WI38 (cell line): ENCODE measurements at regions not wholly inside any gene's neighbourhood (a gene's known extent, or its start where the extent isn't known, plus 50 kb on each side); places are given as distances from the start of the nearest gene placed in this dataset.

ENCODE experiments used
- H3K4me3 ChIP-seq: 2 replicates; pipeline ENCODE4 v1.5.1; 2011; ENCODE audit warnings: low read depth, mild to moderate bottlenecking, control low read depth, low read length
- CTCF ChIP-seq: IDR thresholded peaks from 2 replicates; pipeline ENCODE4 v1.5.1; 2012; ENCODE audit warnings: low read depth, mild to moderate bottlenecking, control low read depth, low read length

- TF ChIP-seq CTCF, result no peak
Measured at GRCh38 chr11:27757953-27758352, 57.7 kb upstream of the BDNF start.

GRCh38 chr11:27754035-27755017 lies 54.1 kb upstream of the BDNF start:
- no peak for TF ChIP-seq CTCF
- H3K4me3 ChIP-seq, result no peak overlapping the region

More at GRCh38 chr11:27757953-27758352, 57.7 kb upstream of the BDNF start:
- no peak overlapping the region for H3K4me3 ChIP-seq
